ENCODE measurements at regions not wholly inside any gene's neighbourhood (a gene's known extent, or its start where the extent isn't known, plus 50 kb on each side); places are given as distances from the start of the nearest gene placed in this dataset.

GRCh38 chr13:33578786-33579185, 239.2 kb upstream of the RFC3 start:
- TF ChIP-seq, protein P1, sequence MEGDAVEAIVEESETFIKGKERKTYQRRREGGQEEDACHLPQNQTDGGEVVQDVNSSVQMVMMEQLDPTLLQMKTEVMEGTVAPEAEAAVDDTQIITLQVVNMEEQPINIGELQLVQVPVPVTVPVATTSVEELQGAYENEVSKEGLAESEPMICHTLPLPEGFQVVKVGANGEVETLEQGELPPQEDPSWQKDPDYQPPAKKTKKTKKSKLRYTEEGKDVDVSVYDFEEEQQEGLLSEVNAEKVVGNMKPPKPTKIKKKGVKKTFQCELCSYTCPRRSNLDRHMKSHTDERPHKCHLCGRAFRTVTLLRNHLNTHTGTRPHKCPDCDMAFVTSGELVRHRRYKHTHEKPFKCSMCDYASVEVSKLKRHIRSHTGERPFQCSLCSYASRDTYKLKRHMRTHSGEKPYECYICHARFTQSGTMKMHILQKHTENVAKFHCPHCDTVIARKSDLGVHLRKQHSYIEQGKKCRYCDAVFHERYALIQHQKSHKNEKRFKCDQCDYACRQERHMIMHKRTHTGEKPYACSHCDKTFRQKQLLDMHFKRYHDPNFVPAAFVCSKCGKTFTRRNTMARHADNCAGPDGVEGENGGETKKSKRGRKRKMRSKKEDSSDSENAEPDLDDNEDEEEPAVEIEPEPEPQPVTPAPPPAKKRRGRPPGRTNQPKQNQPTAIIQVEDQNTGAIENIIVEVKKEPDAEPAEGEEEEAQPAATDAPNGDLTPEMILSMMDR (IDR thresholded peaks at IDR 0.05) = no peak
- TF ChIP-seq POLR2A (IDR thresholded peaks at IDR 0.05) = no peak
